ENCODE measurements at regions not wholly inside any gene's neighbourhood (a gene's known extent, or its start where the extent isn't known, plus 50 kb on each side); places are given as distances from the start of the nearest gene placed in this dataset.

- TF ChIP-seq POLR2A (IDR thresholded peaks at IDR 0.05) (no peak), CTCF (IDR thresholded peaks at IDR 0.05) (no peak)
- 77 to 80% methylated on average over 1 of the region's 1 CpG for WGBS, 2 donors
- intact Hi-C loops (cut with DNase I; ENCODE audit: low total_unique reads) = no loop called here
- Histone ChIP-seq H3K9me3 (no peaks in the 10 kb centered on the region), H3K36me3 (ENCODE audit: low read depth, missing control alignments) (no peaks in the 10 kb centered on the region), H3K4me1 (no peaks in the 10 kb centered on the region), H3K4me3 (no peak overlapping the region), H3K27me3 (no peaks in the 10 kb centered on the region), H3K27ac (no peak overlapping the region)
- no peak for DNase-seq
Observed at GRCh38 chr15:53869806-53870073, 108.5 kb upstream of the UNC13C start.

GRCh38 chr15:53869044-53869805, 109.0 kb upstream of the UNC13C start:
- 89 to 95% methylated on average over 7 of the region's 7 CpGs for WGBS, 2 donors
- TF ChIP-seq CTCF (IDR thresholded peaks at IDR 0.05) = peak in 2 of 3 experiments; percentile 9 to 34
- no peak for TF ChIP-seq POLR2A (IDR thresholded peaks at IDR 0.05)

GRCh38 chr15:53862386-53862785, 102.9 kb upstream of the WDR72 start:
- H3K27me3 ChIP-seq = no peaks in the 10 kb centered on the region
- DNase-seq = no peak
- no peak for TF ChIP-seq POLR2A (IDR thresholded peaks at IDR 0.05)
- TF ChIP-seq CTCF (IDR thresholded peaks at IDR 0.05) = no peak
- WGBS, 2 donors = 75 to 77% methylated on average over 3 of the region's 3 CpGs
- no peaks in the 10 kb centered on the region for H3K9me3 ChIP-seq
- no peak overlapping the region for H3K27ac ChIP-seq
- H3K36me3 ChIP-seq (ENCODE audit: low read depth, missing control alignments) = no peaks in the 10 kb centered on the region
- no peaks in the 10 kb centered on the region for H3K4me1 ChIP-seq
- H3K4me3 ChIP-seq = no peak overlapping the region
- intact Hi-C loops (cut with DNase I; ENCODE audit: low total_unique reads) = no loop called here

More at GRCh38 chr15:53869044-53869805, 109.0 kb upstream of the UNC13C start:
- Histone ChIP-seq H3K4me1 (no peaks in the 10 kb centered on the region), H3K36me3 (ENCODE audit: low read depth, missing control alignments) (no peaks in the 10 kb centered on the region), H3K27ac (no peak overlapping the region), H3K27me3 (no peaks in the 10 kb centered on the region), H3K9me3 (no peaks in the 10 kb centered on the region), H3K4me3 (no peak overlapping the region)
- peak; percentile 22 for DNase-seq
- intact Hi-C loops (cut with DNase I; ENCODE audit: low total_unique reads) = no loop called here

- DNase-seq = no peak
- H3K9me3 ChIP-seq = no peaks in the 10 kb centered on the region
- no peaks in the 10 kb centered on the region for H3K36me3 ChIP-seq (ENCODE audit: low read depth, missing control alignments)
- H3K4me1 ChIP-seq = no peaks in the 10 kb centered on the region
- TF ChIP-seq POLR2A (IDR thresholded peaks at IDR 0.05) (no peak), CTCF (IDR thresholded peaks at IDR 0.05) (no peak)
- H3K4me3 ChIP-seq = no peak overlapping the region
- WGBS, 2 donors = 76 to 86% methylated on average over 2 of the region's 2 CpGs
- H3K27me3 ChIP-seq = no peaks in the 10 kb centered on the region
- intact Hi-C loops (cut with DNase I; ENCODE audit: low total_unique reads) = no loop called here
- no peak overlapping the region for H3K27ac ChIP-seq
Observed at GRCh38 chr15:53861792-53862191, 102.3 kb upstream of the WDR72 start.

Measured in testis (tissue), 2 donors.